Esophagus (tissue), 2 donors: ENCODE measurements at regions not wholly inside any gene's neighbourhood (a gene's known extent, or its start where the extent isn't known, plus 50 kb on each side); places are given as distances from the start of the nearest gene placed in this dataset.

ENCODE experiments used
- H3K27ac ChIP-seq, 2 donors: one replicate each; pipeline ENCODE4 v1.5.1; 2013; ENCODE audit warnings: low read depth in 2 of 2, mild to moderate bottlenecking in 2 of 2, inconsistent platforms in 1 of 2, low read length in 1 of 2, moderate library complexity in 1 of 2
- H3K27me3 ChIP-seq, 2 donors: one replicate each; pipeline ENCODE4 v1.6.1; 2013; ENCODE audit warnings: low read length in 2 of 2, control low read depth in 1 of 2, mild to moderate bottlenecking in 1 of 2; ENCODE audit not compliant: insufficient read depth in 2 of 2, control insufficient read depth in 1 of 2
- H3K36me3 ChIP-seq, 2 donors: one replicate each; pipeline ENCODE4 v1.6.1; 2013; ENCODE audit warnings: low read length in 1 of 2; ENCODE audit not compliant: control insufficient read depth in 2 of 2, insufficient read depth in 2 of 2
- H3K4me1 ChIP-seq, 2 donors: one replicate each; pipeline ENCODE4 v1.6.1; 2013; ENCODE audit warnings: low read length in 1 of 2; ENCODE audit not compliant: control insufficient read depth in 2 of 2, insufficient read depth in 2 of 2
- H3K4me3 ChIP-seq, 2 donors: one replicate each; pipeline ENCODE4 v1.5.1; 2013; ENCODE audit warnings: low read length in 2 of 2, mild to moderate bottlenecking in 2 of 2, low read depth in 1 of 2, moderate library complexity in 1 of 2
- H3K9me3 ChIP-seq, 2 donors: one replicate each; pipeline ENCODE4 v1.6.1; 2013; ENCODE audit warnings: mild to moderate bottlenecking in 2 of 2, low read depth in 1 of 2, low read length in 1 of 2, moderate library complexity in 1 of 2; ENCODE audit not compliant: control insufficient read depth in 2 of 2, insufficient read depth in 1 of 2
- WGBS, 2 donors: extraction: QIAGEN DNeasy Blood & Tissue Kit; methylation state at CpG; one replicate each; pipeline ENCODE4 v1.1.7; 2013; 5-methylcytosine and 5-hydroxymethylcytosine counted together
- donor health status: healthy with polysubstance abuse.
- donor health status: Bipolar disorder and iron deficiency.

DNA sequence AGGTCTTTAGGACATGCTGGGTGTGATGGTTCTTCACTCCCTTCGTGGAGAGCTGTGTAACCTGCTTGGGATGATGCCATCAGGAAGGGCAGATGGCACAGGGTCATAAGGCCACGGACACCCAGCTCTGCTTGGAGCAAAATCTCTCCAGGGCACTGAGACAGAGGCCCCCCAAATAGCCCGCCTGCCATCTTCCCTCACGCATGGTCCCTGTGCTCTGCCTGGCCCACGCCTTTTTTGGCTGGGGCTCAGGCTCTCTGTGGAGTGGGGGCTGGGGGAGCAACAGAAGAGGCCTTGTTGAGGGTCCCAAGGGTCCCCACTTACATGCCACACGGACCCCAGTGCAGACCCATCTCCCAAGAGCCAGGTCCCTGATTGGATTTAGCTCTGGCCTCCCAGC, 93.3 kb upstream of the RET start:
- H3K27me3 ChIP-seq: no peaks in the 10 kb centered on the region
- H3K4me3 ChIP-seq: no peak overlapping the region
- H3K36me3 ChIP-seq: no peaks in the 10 kb centered on the region
- H3K27ac ChIP-seq: no peak overlapping the region
- no peaks in the 10 kb centered on the region for H3K4me1 ChIP-seq
- H3K9me3 ChIP-seq: peaks cover 0 to 2% of the 10 kb centered on the region in 2 donors
- WGBS, 2 donors: 70 to 85% methylated on average over 6 of the region's 6 CpGs

- 83 to 85% methylated on average over 8 of the region's 8 CpGs for WGBS, 2 donors
- Histone ChIP-seq H3K9me3 (peaks cover 0 to 2% of the 10 kb centered on the region in 2 donors), H3K27ac (no peak overlapping the region), H3K36me3 (no peaks in the 10 kb centered on the region), H3K4me3 (no peak overlapping the region), H3K4me1 (no peaks in the 10 kb centered on the region), H3K27me3 (no peaks in the 10 kb centered on the region)
These were observed 92.7 kb upstream of the RET start for GRCh38 chr10:42984035-42984610.

- Histone ChIP-seq H3K9me3 (peaks cover 0 to 2% of the 10 kb centered on the region in 2 donors), H3K4me3 (no peak overlapping the region), H3K4me1 (no peaks in the 10 kb centered on the region), H3K27ac (no peak overlapping the region), H3K27me3 (no peaks in the 10 kb centered on the region), H3K36me3 (no peaks in the 10 kb centered on the region)
- WGBS, 2 donors: 83 to 93% methylated on average over 13 of the region's 13 CpGs
These were observed 92.0 kb upstream of the RET start for GRCh38 chr10:42984761-42985325.

- WGBS, 2 donors: 85 to 90% methylated on average over 11 of the region's 11 CpGs
- Histone ChIP-seq H3K27ac (no peak overlapping the region), H3K4me1 (no peaks in the 10 kb centered on the region), H3K36me3 (no peaks in the 10 kb centered on the region), H3K27me3 (no peaks in the 10 kb centered on the region), H3K4me3 (no peak overlapping the region), H3K9me3 (peaks cover 0 to 2% of the 10 kb centered on the region in 2 donors)
These were observed 91.2 kb upstream of the RET start for GRCh38 chr10:42985436-42986316.

GRCh38 chr10:42986633-42987032, 90.2 kb upstream of the RET start:
- WGBS, 2 donors: 68 to 73% methylated on average over 4 of the region's 4 CpGs
- Histone ChIP-seq H3K27ac (no peak overlapping the region), H3K27me3 (no peaks in the 10 kb centered on the region)

DNA sequence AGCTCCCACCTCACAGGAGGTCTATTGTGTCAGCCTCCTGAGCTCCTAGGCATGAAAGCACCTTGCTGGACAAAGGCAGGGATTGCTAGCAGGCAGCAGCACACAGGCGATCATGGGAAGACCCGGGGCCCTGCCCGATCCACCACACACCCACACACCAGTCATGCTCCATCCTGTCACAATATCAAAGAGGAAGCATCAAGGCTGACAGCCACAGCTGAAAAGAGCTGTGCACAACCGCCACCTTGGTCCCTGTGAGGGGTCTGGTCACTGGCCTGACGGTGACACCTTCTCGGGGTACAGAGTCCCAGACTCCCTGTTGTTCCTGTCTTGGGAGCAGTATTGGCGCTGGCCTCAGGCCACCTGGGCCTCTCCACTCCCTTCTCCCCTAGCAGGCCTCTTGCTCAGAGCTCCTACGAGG, 89.7 kb upstream of the RET start:
- Histone ChIP-seq H3K9me3 (peaks cover 0 to 2% of the 10 kb centered on the region in 2 donors), H3K4me3 (no peak overlapping the region), H3K36me3 (no peaks in the 10 kb centered on the region), H3K27ac (no peak overlapping the region), H3K4me1 (no peaks in the 10 kb centered on the region), H3K27me3 (no peaks in the 10 kb centered on the region)
- 72% methylated on average over 8 of the region's 8 CpGs for WGBS, 2 donors

More at GRCh38 chr10:42986633-42987032, 90.2 kb upstream of the RET start:
- peaks cover 0 to 2% of the 10 kb centered on the region in 2 donors for H3K9me3 ChIP-seq
- H3K4me3 ChIP-seq: no peak overlapping the region
- H3K36me3 ChIP-seq: no peaks in the 10 kb centered on the region
- H3K4me1 ChIP-seq: no peaks in the 10 kb centered on the region

DNA sequence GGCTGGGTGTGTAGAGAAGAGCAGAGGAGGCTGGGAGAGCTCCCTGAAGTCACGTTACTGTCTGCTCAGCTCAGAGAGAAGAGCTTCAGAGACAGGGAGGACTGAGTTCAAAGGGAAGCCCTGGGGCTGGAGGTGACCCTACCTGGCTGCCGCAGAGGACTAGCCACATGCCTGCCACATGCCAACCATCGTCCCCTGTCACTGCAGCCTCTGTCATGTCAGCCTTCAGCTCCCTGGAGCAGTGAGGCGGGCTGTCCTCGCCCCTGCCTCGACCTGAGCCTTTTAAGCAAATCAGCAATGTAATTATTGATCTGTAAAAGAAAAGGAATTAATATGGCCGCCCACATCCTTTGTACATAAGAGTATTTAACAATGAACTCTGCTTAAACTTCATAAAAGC, 89.3 kb upstream of the RET start:
- Histone ChIP-seq H3K27ac (no peak overlapping the region), H3K27me3 (no peaks in the 10 kb centered on the region), H3K4me3 (no peak overlapping the region), H3K9me3 (peaks cover 0 to 2% of the 10 kb centered on the region in 2 donors), H3K4me1 (no peaks in the 10 kb centered on the region), H3K36me3 (no peaks in the 10 kb centered on the region)
- 85 to 86% methylated on average over 7 of the region's 7 CpGs for WGBS, 2 donors

- Histone ChIP-seq H3K4me1 (no peaks in the 10 kb centered on the region), H3K4me3 (no peak overlapping the region), H3K27ac (no peak overlapping the region), H3K9me3 (peaks cover 0 to 2% of the 10 kb centered on the region in 2 donors), H3K27me3 (no peaks in the 10 kb centered on the region), H3K36me3 (no peaks in the 10 kb centered on the region)
- WGBS, 2 donors: 91 to 94% methylated on average over 7 of the region's 7 CpGs
These were observed 88.8 kb upstream of the RET start for GRCh38 chr10:42988069-42988468.

DNA sequence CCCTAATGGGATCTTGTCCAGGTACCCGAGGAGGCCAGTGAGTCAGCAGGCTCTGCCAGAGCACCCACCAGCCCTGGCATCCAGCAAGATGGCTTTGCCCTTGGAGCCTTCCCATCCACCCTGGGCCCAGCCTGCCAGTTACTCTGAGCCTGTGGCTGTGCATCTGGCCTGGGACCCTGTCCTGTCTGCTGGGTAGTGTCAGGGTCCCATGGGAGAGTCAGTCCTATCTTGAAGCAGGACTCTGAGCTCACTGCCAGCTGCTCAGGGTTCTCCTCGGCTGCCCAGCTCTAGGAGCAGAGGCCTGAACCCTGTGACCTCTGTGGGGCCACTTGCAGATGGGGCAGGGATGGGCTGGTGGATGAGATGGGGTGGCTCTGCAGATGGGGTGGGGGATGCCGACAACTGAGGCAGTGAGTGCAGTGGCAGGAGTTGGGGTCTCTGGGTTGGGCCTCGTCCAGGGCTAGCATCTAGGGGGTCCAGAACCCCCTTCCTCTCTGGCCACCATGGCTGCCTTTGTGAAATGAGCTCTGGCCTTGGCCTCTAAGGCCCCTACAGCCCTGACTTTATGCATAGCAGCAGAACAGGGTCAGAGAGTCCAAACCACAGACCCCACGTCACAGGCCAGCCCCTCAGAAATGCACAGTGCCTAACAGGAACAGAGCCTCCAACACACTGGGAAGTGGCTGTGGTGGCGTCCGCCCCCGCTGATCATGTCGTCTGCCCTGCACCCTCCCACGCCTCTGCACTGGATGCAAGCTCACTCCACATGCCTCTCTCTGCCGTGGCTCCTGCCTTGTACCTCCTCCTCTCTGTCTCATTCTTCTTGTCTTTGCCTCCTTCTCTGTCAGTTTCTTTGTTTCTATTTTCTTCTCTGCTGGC, 88.1 kb upstream of the RET start:
- Histone ChIP-seq H3K27ac (no peak overlapping the region), H3K4me1 (no peaks in the 10 kb centered on the region), H3K36me3 (no peaks in the 10 kb centered on the region), H3K4me3 (no peak overlapping the region), H3K27me3 (no peaks in the 10 kb centered on the region), H3K9me3 (no peaks in the 10 kb centered on the region)
- WGBS, 2 donors: 67 to 74% methylated on average over 11 of the region's 11 CpGs
